ENCODE measurements at regions not wholly inside any gene's neighbourhood (a gene's known extent, or its start where the extent isn't known, plus 50 kb on each side); places are given as distances from the start of the nearest gene placed in this dataset.
A peak's percentile ranks its signal among the peaks of the same experiment; 100 is the strongest.

DNA sequence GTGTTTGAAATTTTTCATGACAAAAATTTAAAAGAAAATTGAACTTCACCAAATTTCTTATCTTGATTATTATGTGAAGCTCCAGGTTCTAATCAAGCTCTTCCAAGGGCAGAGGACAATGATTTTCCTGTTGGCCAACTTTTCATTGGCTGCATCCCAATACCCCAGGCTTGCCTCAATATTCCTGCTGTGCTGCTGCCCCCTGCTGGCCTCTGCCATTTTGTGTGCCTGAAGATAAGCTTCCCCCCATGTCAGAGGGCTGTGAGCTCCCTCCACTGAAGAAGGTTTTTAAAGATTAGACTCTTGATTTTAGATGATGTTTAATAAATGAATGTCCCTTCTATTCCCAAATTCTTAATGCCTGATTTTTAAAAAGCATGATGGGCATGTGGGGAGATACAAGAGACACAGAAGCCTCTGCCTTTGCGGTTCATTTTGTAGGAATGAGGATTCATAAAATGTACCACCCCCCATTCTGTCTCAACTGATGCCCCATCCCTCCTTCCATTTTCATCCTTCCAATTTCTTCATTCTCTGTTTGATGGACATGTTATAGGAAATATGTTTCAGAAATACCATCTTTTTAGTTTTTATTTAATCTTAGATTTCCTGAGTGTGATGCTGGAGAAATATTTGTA is 76.7 kb upstream of the RGS6 start:
- H3K27ac ChIP-seq, result no peak overlapping the region
- no peaks in the 10 kb centered on the region for H3K4me1 ChIP-seq
- H3K9me3 ChIP-seq, result peaks cover 0 to 6% (median under 1%) of the 10 kb centered on the region in 4 donors
- DNase-seq, result peak; percentile 41 to 57
- no peaks in the 10 kb centered on the region for H3K27me3 ChIP-seq
- WGBS, 5 donors, result 88 to 100% (median 92%) methylated on average over 1 of the region's 1 CpG
- TF ChIP-seq POLR2AphosphoS5 (IDR thresholded peaks at IDR 0.05), result no peak
- no peak for TF ChIP-seq EP300 (IDR thresholded peaks at IDR 0.05)
- TF ChIP-seq POLR2A (IDR thresholded peaks at IDR 0.05), result no peak
- TF ChIP-seq, protein P1, sequence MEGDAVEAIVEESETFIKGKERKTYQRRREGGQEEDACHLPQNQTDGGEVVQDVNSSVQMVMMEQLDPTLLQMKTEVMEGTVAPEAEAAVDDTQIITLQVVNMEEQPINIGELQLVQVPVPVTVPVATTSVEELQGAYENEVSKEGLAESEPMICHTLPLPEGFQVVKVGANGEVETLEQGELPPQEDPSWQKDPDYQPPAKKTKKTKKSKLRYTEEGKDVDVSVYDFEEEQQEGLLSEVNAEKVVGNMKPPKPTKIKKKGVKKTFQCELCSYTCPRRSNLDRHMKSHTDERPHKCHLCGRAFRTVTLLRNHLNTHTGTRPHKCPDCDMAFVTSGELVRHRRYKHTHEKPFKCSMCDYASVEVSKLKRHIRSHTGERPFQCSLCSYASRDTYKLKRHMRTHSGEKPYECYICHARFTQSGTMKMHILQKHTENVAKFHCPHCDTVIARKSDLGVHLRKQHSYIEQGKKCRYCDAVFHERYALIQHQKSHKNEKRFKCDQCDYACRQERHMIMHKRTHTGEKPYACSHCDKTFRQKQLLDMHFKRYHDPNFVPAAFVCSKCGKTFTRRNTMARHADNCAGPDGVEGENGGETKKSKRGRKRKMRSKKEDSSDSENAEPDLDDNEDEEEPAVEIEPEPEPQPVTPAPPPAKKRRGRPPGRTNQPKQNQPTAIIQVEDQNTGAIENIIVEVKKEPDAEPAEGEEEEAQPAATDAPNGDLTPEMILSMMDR (IDR thresholded peaks at IDR 0.05), result peak in 3 of 7 experiments; percentile 7 to 45 (median 26)
- no peak overlapping the region for H3K4me3 ChIP-seq
- no peaks in the 10 kb centered on the region for H3K36me3 ChIP-seq
- intact Hi-C loops (cut with DNase I; ENCODE audit: low total_unique reads), result no loop called here

DNA sequence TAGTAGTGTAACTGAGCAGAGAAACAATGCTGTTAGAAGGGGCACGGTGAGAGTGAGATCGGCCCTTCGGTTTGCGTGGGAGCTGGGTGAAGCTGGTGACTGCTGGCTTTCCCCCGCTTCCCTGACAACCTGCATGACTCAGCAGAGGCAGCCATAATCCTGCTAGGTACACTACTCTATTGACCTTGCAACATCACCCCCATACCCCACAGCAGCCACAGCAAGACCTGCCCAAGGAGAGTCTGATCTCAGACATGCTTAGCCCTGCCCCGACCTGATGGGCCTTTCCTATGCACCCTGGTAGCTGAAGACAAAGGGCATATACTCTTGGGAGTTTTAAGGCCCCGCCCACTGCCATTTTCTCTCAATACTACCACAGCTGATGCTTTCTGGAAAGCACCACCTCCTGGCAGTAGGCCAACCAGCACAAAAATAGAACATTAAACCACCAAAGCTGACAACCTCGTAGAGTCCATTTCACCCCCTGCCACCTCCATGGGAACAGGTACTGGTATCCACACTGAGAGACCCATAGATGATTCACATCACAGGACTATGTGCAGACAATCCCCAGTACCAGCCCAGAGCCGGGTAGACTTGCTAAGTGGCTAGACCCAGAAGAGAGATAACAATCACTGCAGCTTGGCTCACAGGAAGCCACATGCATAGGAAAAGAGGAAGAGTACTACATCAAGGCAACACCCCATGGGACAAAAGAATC is 75.9 kb upstream of the RGS6 start:
- Histone ChIP-seq H3K27ac (no peak overlapping the region), H3K9me3 (peaks cover 0 to 6% (median 3%) of the 10 kb centered on the region in 4 donors), H3K4me1 (no peaks in the 10 kb centered on the region), H3K4me3 (no peak overlapping the region), H3K27me3 (no peaks in the 10 kb centered on the region), H3K36me3 (no peaks in the 10 kb centered on the region)
- 65 to 78% (median 72%) methylated on average over 9 of the region's 9 CpGs for WGBS, 5 donors
- no peak for TF ChIP-seq POLR2A (IDR thresholded peaks at IDR 0.05)
- intact Hi-C loops (cut with DNase I; ENCODE audit: low total_unique reads), result no loop called here
- no peak for DNase-seq

DNA sequence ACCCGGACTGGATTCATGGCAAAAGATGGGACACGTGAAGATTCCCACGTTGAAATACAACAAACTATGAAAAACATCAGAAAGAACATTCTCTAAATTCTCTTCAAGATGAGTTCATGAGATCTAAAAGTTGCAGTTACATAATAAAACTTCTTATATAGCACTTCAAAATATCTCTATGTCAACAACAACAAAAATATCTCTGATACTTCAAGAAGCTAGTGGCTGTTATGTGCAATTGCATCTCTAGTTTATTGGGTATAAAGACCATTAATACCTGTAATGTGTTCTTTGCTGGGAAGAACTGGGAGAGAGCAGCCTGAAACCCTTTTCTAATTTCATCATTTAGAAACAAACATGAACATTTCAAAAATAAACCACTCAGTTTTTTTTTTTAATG is 69.2 kb upstream of the RGS6 start:
- no peaks in the 10 kb centered on the region for H3K27me3 ChIP-seq
- WGBS, 5 donors, result 78 to 90% (median 85%) methylated on average over 3 of the region's 3 CpGs
- H3K4me1 ChIP-seq, result no peaks in the 10 kb centered on the region
- H3K36me3 ChIP-seq, result no peaks in the 10 kb centered on the region
- intact Hi-C loops (cut with DNase I; ENCODE audit: low total_unique reads), result no loop called here
- DNase-seq, result no peak
- TF ChIP-seq POLR2A (IDR thresholded peaks at IDR 0.05), result no peak
- TF ChIP-seq, protein P1 (IDR thresholded peaks at IDR 0.05), result no peak
- no peak for TF ChIP-seq EP300 (IDR thresholded peaks at IDR 0.05)
- no peak for TF ChIP-seq POLR2AphosphoS5 (IDR thresholded peaks at IDR 0.05)
- no peak overlapping the region for H3K4me3 ChIP-seq
- no peak overlapping the region for H3K27ac ChIP-seq
- H3K9me3 ChIP-seq, result peaks cover 0 to 6% (median 3%) of the 10 kb centered on the region in 4 donors

DNA sequence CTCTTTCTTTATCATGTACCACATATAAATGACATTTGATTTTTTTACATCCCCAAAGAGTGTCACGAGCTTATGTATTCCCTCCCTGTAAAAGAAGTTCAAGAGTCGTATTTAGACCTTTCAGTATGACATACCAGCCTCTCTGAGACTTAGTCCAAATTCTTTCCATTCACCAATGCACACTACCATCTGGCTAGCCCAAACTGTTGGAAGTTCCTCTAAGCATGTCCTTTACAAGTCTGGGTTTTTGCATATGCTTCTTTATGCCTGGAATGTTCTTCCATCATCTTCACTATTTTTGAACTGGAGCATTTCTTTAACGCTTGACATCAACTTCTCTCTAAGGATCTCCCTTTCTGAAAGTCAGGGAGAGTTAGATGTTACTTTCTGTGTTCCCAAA is 68.5 kb upstream of the RGS6 start:
- 70 to 82% (median 76%) methylated on average over 3 of the region's 3 CpGs for WGBS, 5 donors
- intact Hi-C loops (cut with DNase I; ENCODE audit: low total_unique reads), result no loop called here
- no peak overlapping the region for H3K27ac ChIP-seq
- no peaks in the 10 kb centered on the region for H3K4me1 ChIP-seq
- no peak overlapping the region for H3K4me3 ChIP-seq
- H3K27me3 ChIP-seq, result no peaks in the 10 kb centered on the region
- no peak for DNase-seq
- H3K9me3 ChIP-seq, result peaks cover 0 to 6% (median 3%) of the 10 kb centered on the region in 4 donors
- TF ChIP-seq, protein P1 (IDR thresholded peaks at IDR 0.05), result no peak
- TF ChIP-seq POLR2AphosphoS5 (IDR thresholded peaks at IDR 0.05), result no peak
- no peak for TF ChIP-seq POLR2A (IDR thresholded peaks at IDR 0.05)
- no peak for TF ChIP-seq EP300 (IDR thresholded peaks at IDR 0.05)
- H3K36me3 ChIP-seq, result no peaks in the 10 kb centered on the region

Small RNA genes in the stretch of these regions (small RNA-seq; reads per million reads assigned to genes)
- gene RN7SL683P, result 0 reads per million in 4 donors
- 0 reads per million in 4 donors for gene SNORD56B

All from stomach (tissue), 8 donors.